Subcutaneous abdominal adipose tissue (tissue), 5 donors: ENCODE measurements at regions not wholly inside any gene's neighbourhood (a gene's known extent, or its start where the extent isn't known, plus 50 kb on each side); places are given as distances from the start of the nearest gene placed in this dataset.
"Not testable (repeated sequence)": the region's sequence is repeated elsewhere in the genome, so short reads cannot be mapped to it uniquely, and the experiment has no call there.

ENCODE experiments used
- H3K27ac ChIP-seq: one replicate; pipeline ENCODE4 v1.7.0; 2013; ENCODE audit warnings: low read depth, mild to moderate bottlenecking, inconsistent platforms, low read length, moderate library complexity
- H3K27me3 ChIP-seq, 5 donors: one replicate each; pipeline ENCODE4 v1.7.0; 2013; ENCODE audit warnings: low read length in 5 of 5, inconsistent platforms in 1 of 5; ENCODE audit not compliant: control insufficient read depth in 5 of 5, insufficient read depth in 4 of 5
- H3K36me3 ChIP-seq, 5 donors: one replicate each; pipeline ENCODE4 v1.7.0; 2013; ENCODE audit warnings: low read length in 5 of 5; ENCODE audit not compliant: control insufficient read depth in 5 of 5, insufficient read depth in 5 of 5
- H3K4me1 ChIP-seq, 5 donors: one replicate each; pipeline ENCODE4 v1.7.0; 2013; ENCODE audit warnings: low read length in 5 of 5, mild to moderate bottlenecking in 3 of 5, moderate library complexity in 1 of 5; ENCODE audit not compliant: control insufficient read depth in 5 of 5, insufficient read depth in 5 of 5
- H3K4me3 ChIP-seq, 5 donors: one replicate each; pipeline ENCODE4 v1.7.0; 2013; ENCODE audit warnings: low read length in 5 of 5, low read depth in 1 of 5
- H3K9ac ChIP-seq, 5 donors: one replicate each; pipeline ENCODE4 v1.7.0; 2013; ENCODE audit warnings: low read length in 5 of 5, mild to moderate bottlenecking in 4 of 5, moderate library complexity in 3 of 5
- H3K9me3 ChIP-seq, 5 donors: one replicate each; pipeline ENCODE4 v1.7.0; 2013; ENCODE audit warnings: low read length in 5 of 5; ENCODE audit not compliant: control insufficient read depth in 5 of 5
- donor health status: healthy.
- donor health status: healthy.
- donor health status: healthy.
- donor health status: healthy.
- donor health status: healthy.

GRCh38 chr11:37430966-37431632, 833.1 kb upstream of the RAG2 start:
- H3K27ac ChIP-seq, H3K9ac ChIP-seq, H3K36me3 ChIP-seq, H3K9me3 ChIP-seq, H3K4me1 ChIP-seq, H3K4me3 ChIP-seq, H3K27me3 ChIP-seq: not testable (repeated sequence)

- Histone ChIP-seq H3K4me1 (no peaks in the 10 kb centered on the region), H3K27me3 (no peaks in the 10 kb centered on the region), H3K9ac (no peak overlapping the region), H3K9me3 (peaks cover 0 to 17% (median 0%) of the 10 kb centered on the region in 5 donors), H3K36me3 (no peaks in the 10 kb centered on the region), H3K4me3 (no peak overlapping the region), H3K27ac (no peak overlapping the region)
Measured at GRCh38 chr11:37422511-37422910, 824.5 kb upstream of the RAG2 start.

GRCh38 chr11:37411289-37411688, 813.3 kb upstream of the RAG2 start:
- Histone ChIP-seq H3K4me3 (no peak overlapping the region), H3K4me1 (no peaks in the 10 kb centered on the region), H3K27me3 (no peaks in the 10 kb centered on the region), H3K27ac (no peak overlapping the region), H3K9me3 (peaks cover 0 to 5% (median 0%) of the 10 kb centered on the region in 5 donors), H3K9ac (no peak overlapping the region), H3K36me3 (no peaks in the 10 kb centered on the region)

- Histone ChIP-seq H3K36me3 (no peaks in the 10 kb centered on the region), H3K4me3 (no peak overlapping the region), H3K27me3 (no peaks in the 10 kb centered on the region), H3K4me1 (peaks cover 0 to 2% (median 0%) of the 10 kb centered on the region in 5 donors), H3K9ac (no peak overlapping the region), H3K9me3 (peaks cover 0 to 5% (median 0%) of the 10 kb centered on the region in 5 donors), H3K27ac (no peak overlapping the region)
Measured at GRCh38 chr11:37409124-37409523, 811.1 kb upstream of the RAG2 start.

GRCh38 chr11:37407461-37407860, 809.4 kb upstream of the RAG2 start:
- no peaks in the 10 kb centered on the region for H3K27me3 ChIP-seq
- H3K9me3 ChIP-seq = peaks cover 0 to 5% (median 0%) of the 10 kb centered on the region in 5 donors
- H3K4me1 ChIP-seq = peaks cover 0 to 2% (median 0%) of the 10 kb centered on the region in 5 donors
- no peaks in the 10 kb centered on the region for H3K36me3 ChIP-seq
- no peak overlapping the region for H3K27ac ChIP-seq
- no peak overlapping the region for H3K9ac ChIP-seq
- no peak overlapping the region for H3K4me3 ChIP-seq

GRCh38 chr11:37406651-37407050, 808.6 kb upstream of the RAG2 start:
- H3K9ac ChIP-seq = no peak overlapping the region
- H3K9me3 ChIP-seq = peaks cover 0 to 5% (median 0%) of the 10 kb centered on the region in 5 donors
- H3K4me1 ChIP-seq = peaks cover 0 to 2% (median 0%) of the 10 kb centered on the region in 5 donors
- no peak overlapping the region for H3K4me3 ChIP-seq
- H3K36me3 ChIP-seq = no peaks in the 10 kb centered on the region
- no peaks in the 10 kb centered on the region for H3K27me3 ChIP-seq
- H3K27ac ChIP-seq = no peak overlapping the region

- H3K4me3 ChIP-seq = no peak overlapping the region
- no peak overlapping the region for H3K27ac ChIP-seq
- no peaks in the 10 kb centered on the region for H3K27me3 ChIP-seq
- H3K9ac ChIP-seq = no peak overlapping the region
- H3K4me1 ChIP-seq = peaks cover 0 to 2% (median 0%) of the 10 kb centered on the region in 5 donors
- H3K9me3 ChIP-seq = peaks cover 0 to 5% (median 0%) of the 10 kb centered on the region in 5 donors
- no peaks in the 10 kb centered on the region for H3K36me3 ChIP-seq
Measured at GRCh38 chr11:37404231-37404630, 806.2 kb upstream of the RAG2 start.

- Histone ChIP-seq H3K27ac (no peak overlapping the region), H3K27me3 (no peaks in the 10 kb centered on the region), H3K4me1 (peaks cover 0 to 2% (median 0%) of the 10 kb centered on the region in 5 donors), H3K36me3 (no peaks in the 10 kb centered on the region), H3K9me3 (no peaks in the 10 kb centered on the region), H3K9ac (no peak overlapping the region), H3K4me3 (no peak overlapping the region)
Measured at GRCh38 chr11:37402663-37403062, 804.6 kb upstream of the RAG2 start.

- H3K4me3 ChIP-seq = peak overlapping the region in 1 of 5 donors; percentile 5
- H3K36me3 ChIP-seq = no peaks in the 10 kb centered on the region
- H3K9ac ChIP-seq = no peak overlapping the region
- peaks cover 7 to 18% (median 12%) of the 10 kb centered on the region in 5 donors for H3K9me3 ChIP-seq
- H3K27ac ChIP-seq = no peak overlapping the region
- no peaks in the 10 kb centered on the region for H3K4me1 ChIP-seq
- no peaks in the 10 kb centered on the region for H3K27me3 ChIP-seq
Measured at GRCh38 chr11:37394236-37394870, 796.3 kb upstream of the RAG2 start.

GRCh38 chr11:37391615-37392014, 793.6 kb upstream of the RAG2 start:
- no peak overlapping the region for H3K27ac ChIP-seq
- H3K4me3 ChIP-seq = no peak overlapping the region
- H3K27me3 ChIP-seq = no peaks in the 10 kb centered on the region
- no peaks in the 10 kb centered on the region for H3K4me1 ChIP-seq
- no peaks in the 10 kb centered on the region for H3K36me3 ChIP-seq
- H3K9ac ChIP-seq = no peak overlapping the region
- H3K9me3 ChIP-seq = peaks cover 7 to 18% (median 12%) of the 10 kb centered on the region in 5 donors
